ENCODE measurements at regions not wholly inside any gene's neighbourhood (a gene's known extent, or its start where the extent isn't known, plus 50 kb on each side); places are given as distances from the start of the nearest gene placed in this dataset.

DNA sequence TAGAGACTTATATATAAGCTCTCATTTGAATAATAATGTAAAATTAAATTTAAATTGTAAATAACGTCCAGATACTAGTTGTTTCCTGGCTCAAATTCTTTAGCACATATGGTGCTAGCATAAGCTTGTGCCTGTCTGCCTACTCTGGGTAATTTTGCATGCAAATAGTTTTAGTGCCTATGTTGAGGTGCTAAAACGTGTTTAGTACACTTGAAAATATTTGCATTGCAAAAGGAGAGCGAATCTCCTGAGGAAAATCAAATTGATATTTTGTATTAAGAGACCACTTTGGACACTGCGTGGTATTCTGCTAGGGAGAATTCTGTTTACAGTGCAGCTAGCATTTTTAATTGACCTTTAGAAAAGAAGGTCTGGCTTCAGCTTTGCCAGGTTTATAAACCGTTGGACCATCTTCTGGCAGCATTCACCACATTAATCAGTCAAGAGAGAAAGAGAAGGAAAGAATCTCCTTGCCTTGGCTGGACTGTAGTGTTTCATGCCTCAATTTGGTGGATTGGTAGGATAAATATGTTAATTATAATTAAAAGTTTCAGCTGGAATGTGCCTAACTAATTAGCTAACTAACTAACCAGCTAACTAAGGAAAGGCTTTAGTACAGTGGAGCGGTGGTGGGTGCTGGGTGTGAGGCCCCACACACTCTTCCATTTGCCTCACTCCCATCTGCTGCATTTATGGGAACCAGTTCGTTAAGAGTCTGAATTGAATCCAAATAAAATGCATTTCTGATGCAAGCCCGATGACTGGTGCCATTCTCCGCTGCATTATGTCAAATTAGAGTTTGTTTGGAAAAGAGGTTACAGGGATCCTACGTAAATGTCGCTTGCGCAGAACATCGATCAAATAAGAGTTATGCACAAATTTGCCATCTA lies 150.1 kb upstream of the MPDZ start:
- Histone ChIP-seq H3K27me3 (ENCODE audit: control insufficient read depth, low read length) (no peaks in the 10 kb centered on the region), H4K20me1 (ENCODE audit: control insufficient read depth, insufficient read depth, low read depth, low read length) (no peaks in the 10 kb centered on the region), H3K4me2 (ENCODE audit: low read length) (no peak overlapping the region), H3K4me1 (ENCODE audit: control insufficient read depth, low read length) (no peaks in the 10 kb centered on the region), H3K36me3 (ENCODE audit: control insufficient read depth, low read length) (no peaks in the 10 kb centered on the region), H3K4me3 (ENCODE audit: low read length) (no peak overlapping the region), H3K9me2 (replicated peaks; ENCODE audit: control insufficient read depth, low read length) (no peaks in the 10 kb centered on the region), H3K27ac (ENCODE audit: low read depth, low read length) (no peak overlapping the region), H3K79me2 (ENCODE audit: control insufficient read depth, low read length) (no peaks in the 10 kb centered on the region), H3K9me3 (ENCODE audit: control insufficient read depth, insufficient read depth, low read length) (no peaks in the 10 kb centered on the region), H3F3A (ENCODE audit: control insufficient read depth, insufficient read depth) (no peaks in the 10 kb centered on the region)
- TF ChIP-seq EZH2phosphoT487 (IDR thresholded peaks at IDR 0.05; ENCODE audit: borderline replicate concordance, low read length), result no peak
- TF ChIP-seq, protein P1, sequence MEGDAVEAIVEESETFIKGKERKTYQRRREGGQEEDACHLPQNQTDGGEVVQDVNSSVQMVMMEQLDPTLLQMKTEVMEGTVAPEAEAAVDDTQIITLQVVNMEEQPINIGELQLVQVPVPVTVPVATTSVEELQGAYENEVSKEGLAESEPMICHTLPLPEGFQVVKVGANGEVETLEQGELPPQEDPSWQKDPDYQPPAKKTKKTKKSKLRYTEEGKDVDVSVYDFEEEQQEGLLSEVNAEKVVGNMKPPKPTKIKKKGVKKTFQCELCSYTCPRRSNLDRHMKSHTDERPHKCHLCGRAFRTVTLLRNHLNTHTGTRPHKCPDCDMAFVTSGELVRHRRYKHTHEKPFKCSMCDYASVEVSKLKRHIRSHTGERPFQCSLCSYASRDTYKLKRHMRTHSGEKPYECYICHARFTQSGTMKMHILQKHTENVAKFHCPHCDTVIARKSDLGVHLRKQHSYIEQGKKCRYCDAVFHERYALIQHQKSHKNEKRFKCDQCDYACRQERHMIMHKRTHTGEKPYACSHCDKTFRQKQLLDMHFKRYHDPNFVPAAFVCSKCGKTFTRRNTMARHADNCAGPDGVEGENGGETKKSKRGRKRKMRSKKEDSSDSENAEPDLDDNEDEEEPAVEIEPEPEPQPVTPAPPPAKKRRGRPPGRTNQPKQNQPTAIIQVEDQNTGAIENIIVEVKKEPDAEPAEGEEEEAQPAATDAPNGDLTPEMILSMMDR (IDR thresholded peaks at IDR 0.05; ENCODE audit: low read depth, low read length, poor library complexity, severe bottlenecking), result no peak

DNA sequence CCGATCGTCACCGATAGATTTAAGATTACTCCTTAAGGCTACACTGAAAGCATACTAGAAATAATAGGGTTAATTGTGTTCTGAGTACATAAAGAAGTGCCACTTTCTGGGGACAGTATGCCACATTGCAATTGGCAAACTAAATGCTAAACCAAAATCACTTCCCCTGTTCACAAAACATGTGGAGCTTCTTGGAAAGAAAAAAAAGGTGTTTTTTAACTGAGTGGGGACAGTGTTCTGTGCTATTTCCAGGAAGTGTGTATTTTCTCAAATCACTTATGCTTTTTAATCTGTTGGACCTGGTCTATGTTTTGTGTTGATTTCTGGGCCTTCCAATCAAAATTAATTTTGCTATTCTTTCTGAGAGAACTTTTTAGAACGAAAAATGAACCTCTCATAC lies 149.3 kb upstream of the MPDZ start:
- Histone ChIP-seq H3K27ac (ENCODE audit: low read depth, low read length) (no peak overlapping the region), H3K9me3 (ENCODE audit: control insufficient read depth, insufficient read depth, low read length) (no peaks in the 10 kb centered on the region), H3F3A (ENCODE audit: control insufficient read depth, insufficient read depth) (no peaks in the 10 kb centered on the region), H3K9me2 (replicated peaks; ENCODE audit: control insufficient read depth, low read length) (no peaks in the 10 kb centered on the region), H3K36me3 (ENCODE audit: control insufficient read depth, low read length) (no peaks in the 10 kb centered on the region), H3K4me2 (ENCODE audit: low read length) (no peak overlapping the region), H3K4me1 (ENCODE audit: control insufficient read depth, low read length) (no peaks in the 10 kb centered on the region), H3K79me2 (ENCODE audit: control insufficient read depth, low read length) (no peaks in the 10 kb centered on the region), H4K20me1 (ENCODE audit: control insufficient read depth, insufficient read depth, low read depth, low read length) (no peaks in the 10 kb centered on the region), H3K27me3 (ENCODE audit: control insufficient read depth, low read length) (no peaks in the 10 kb centered on the region), H3K4me3 (ENCODE audit: low read length) (no peak overlapping the region)
- TF ChIP-seq, protein P1 (IDR thresholded peaks at IDR 0.05; ENCODE audit: low read depth, low read length, poor library complexity, severe bottlenecking), result no peak
- TF ChIP-seq EZH2phosphoT487 (IDR thresholded peaks at IDR 0.05; ENCODE audit: borderline replicate concordance, low read length), result no peak

DNA sequence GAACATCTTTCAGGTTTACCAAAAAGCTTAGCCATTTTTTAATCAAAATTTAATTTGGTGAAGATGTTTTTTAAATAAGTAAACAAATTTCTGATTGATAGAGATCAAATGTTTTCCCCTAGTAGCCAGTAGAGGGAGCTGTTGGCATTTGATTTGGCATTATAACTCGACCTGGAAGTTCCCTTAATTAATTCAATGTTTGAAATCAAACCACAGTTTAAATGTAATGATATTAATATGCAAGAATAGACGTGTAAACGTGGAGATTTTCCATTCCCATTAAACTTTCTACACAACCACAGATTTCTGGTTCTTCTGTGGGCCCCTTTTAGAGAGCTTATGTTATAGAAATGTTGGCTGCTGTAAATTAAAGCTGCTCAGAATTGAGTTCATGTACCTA lies 148.1 kb upstream of the MPDZ start:
- H3K27ac ChIP-seq (ENCODE audit: low read depth, low read length), result no peak overlapping the region
- no peaks in the 10 kb centered on the region for H3K27me3 ChIP-seq (ENCODE audit: control insufficient read depth, low read length)
- no peaks in the 10 kb centered on the region for H3K9me2 ChIP-seq (replicated peaks; ENCODE audit: control insufficient read depth, low read length)
- H3F3A ChIP-seq (ENCODE audit: control insufficient read depth, insufficient read depth), result no peaks in the 10 kb centered on the region
- H3K4me1 ChIP-seq (ENCODE audit: control insufficient read depth, low read length), result no peaks in the 10 kb centered on the region
- H3K9me3 ChIP-seq (ENCODE audit: control insufficient read depth, insufficient read depth, low read length), result no peaks in the 10 kb centered on the region
- no peak overlapping the region for H3K4me3 ChIP-seq (ENCODE audit: low read length)
- TF ChIP-seq, protein P1 (IDR thresholded peaks at IDR 0.05; ENCODE audit: low read depth, low read length, poor library complexity, severe bottlenecking), result peak; percentile 72
- TF ChIP-seq EZH2phosphoT487 (IDR thresholded peaks at IDR 0.05; ENCODE audit: borderline replicate concordance, low read length), result no peak
- no peaks in the 10 kb centered on the region for H3K79me2 ChIP-seq (ENCODE audit: control insufficient read depth, low read length)
- H3K36me3 ChIP-seq (ENCODE audit: control insufficient read depth, low read length), result no peaks in the 10 kb centered on the region
- H3K4me2 ChIP-seq (ENCODE audit: low read length), result no peak overlapping the region
- H4K20me1 ChIP-seq (ENCODE audit: control insufficient read depth, insufficient read depth, low read depth, low read length), result no peaks in the 10 kb centered on the region

Data from DOHH2 (cell line).